IMR-90 (cell line): ENCODE measurements at regions not wholly inside any gene's neighbourhood (a gene's known extent, or its start where the extent isn't known, plus 50 kb on each side); places are given as distances from the start of the nearest gene placed in this dataset.

Experiments used
- ATAC-seq: fragments of 200-7000 bp; cut with Tn5 transposase; 2 replicates; pipeline ENCODE4 v1.9.1; 2020; ENCODE audit warnings: low read depth, mild to moderate bottlenecking, moderate library complexity
- BruUV-seq: library from RNA; stranded (reverse); fragments of 400-500 nt; replicated peaks from 2 replicates; lab custom pipeline; 2021; lab: Mats Ljungman, UMichigan
- CTCF ChIA-PET: fragments of 300-600 bp; formaldehyde crosslinking; extraction: SDS; loops from one replicate; lab custom pipeline; 2021; ENCODE audit warnings: antibody characterized with exemption; lab: Yijun Ruan, JAX
- POLR2A ChIA-PET: fragments of 300-600 bp; sonication (Branson Sonifier 250); formaldehyde crosslinking; loops from one replicate; lab custom pipeline; 2022; ENCODE audit warnings: antibody characterized with exemption; ENCODE audit not compliant: unreplicated experiment; lab: Charles Lee
- DNase-seq: peaks from one replicate; pipeline ENCODE4 v3.0.0; 2013
- H2AFZ ChIP-seq: replicated peaks from 2 replicates; pipeline ENCODE3; 2013; ENCODE audit warnings: low read length, mild to moderate bottlenecking; ENCODE audit not compliant: poor library complexity
- H2AK5ac ChIP-seq: 2 replicates; pipeline ENCODE4 v1.6.1; 2013; ENCODE audit warnings: low read depth, low read length, inconsistent platforms
- H2AK9ac ChIP-seq: replicated peaks from 2 replicates; pipeline ENCODE3; 2013; ENCODE audit warnings: mild to moderate bottlenecking, low read depth, low read length, moderate library complexity; ENCODE audit not compliant: poor library complexity
- H2BK120ac ChIP-seq: 2 replicates; pipeline ENCODE4 v1.6.1; 2013; ENCODE audit warnings: low read depth, low read length, inconsistent platforms
- H2BK15ac ChIP-seq: 3 replicates; pipeline ENCODE4 v1.6.1; 2013; ENCODE audit warnings: low read depth, low read length, inconsistent platforms
- H2BK20ac ChIP-seq: 2 replicates; pipeline ENCODE4 v1.6.1; 2013; ENCODE audit warnings: low read depth, mild to moderate bottlenecking, inconsistent platforms, low read length, moderate library complexity
- H2BK5ac ChIP-seq: 2 replicates; pipeline ENCODE4 v1.6.1; 2013; ENCODE audit warnings: mild to moderate bottlenecking, low read depth, low read length, inconsistent platforms; ENCODE audit not compliant: poor library complexity, severe bottlenecking
- H3K14ac ChIP-seq: replicated peaks from 2 replicates; pipeline ENCODE4 v1.6.1; 2013; ENCODE audit warnings: low read depth, low read length, inconsistent platforms
- H3K18ac ChIP-seq: 2 replicates; pipeline ENCODE4 v1.6.1; 2013; ENCODE audit warnings: low read depth, low read length, control low read depth
- H3K23ac ChIP-seq: 2 replicates; pipeline ENCODE4 v1.6.1; 2013; ENCODE audit warnings: low read depth, low read length, inconsistent platforms
- H3K27ac ChIP-seq: 2 replicates; pipeline ENCODE4 v1.5.1; 2013; ENCODE audit warnings: mild to moderate bottlenecking, control low read depth, low read length; ENCODE audit not compliant: insufficient read depth
- H3K27me3 ChIP-seq: 2 replicates; pipeline ENCODE4 v1.6.1; 2013; ENCODE audit warnings: low read length; ENCODE audit not compliant: control insufficient read depth, insufficient read depth
- H3K36me3 ChIP-seq: 2 replicates; pipeline ENCODE4 v1.6.1; 2013; ENCODE audit warnings: low read length, mixed read lengths; ENCODE audit not compliant: control insufficient read depth, insufficient read depth
- H3K4ac ChIP-seq: 2 replicates; pipeline ENCODE4 v1.6.1; 2013; ENCODE audit warnings: low read depth, low read length, inconsistent platforms
- H3K4me1 ChIP-seq: 2 replicates; pipeline ENCODE4 v1.6.1; 2013; ENCODE audit warnings: low read length, mixed read lengths; ENCODE audit not compliant: control insufficient read depth, insufficient read depth
- H3K4me2 ChIP-seq: 2 replicates; pipeline ENCODE4 v1.6.1; 2013; ENCODE audit warnings: low read depth, mild to moderate bottlenecking, control low read depth, low read length, moderate library complexity
- H3K4me3 ChIP-seq: 2 replicates; pipeline ENCODE4 v1.5.1; 2013; ENCODE audit warnings: low read depth, mild to moderate bottlenecking, control low read depth, low read length, moderate library complexity; ENCODE audit not compliant: insufficient read depth
- H3K56ac ChIP-seq: 2 replicates; pipeline ENCODE4 v1.6.1; 2013; ENCODE audit warnings: low read length, inconsistent platforms; ENCODE audit not compliant: insufficient read depth; ENCODE audit errors: extremely low read depth
- H3K79me1 ChIP-seq, 2 experiments: 2 replicates each; pipeline ENCODE4 v1.6.1; 2013; ENCODE audit warnings: low read length in 2 of 2, inconsistent platforms in 1 of 2, low read depth in 1 of 2
- H3K9ac ChIP-seq: 2 replicates; pipeline ENCODE4 v1.6.1; 2013; ENCODE audit warnings: low read depth, low read length, control low read depth
- H3K9me1 ChIP-seq: 2 replicates; pipeline ENCODE4 v1.6.1; 2013; ENCODE audit warnings: low read length, inconsistent platforms; ENCODE audit not compliant: insufficient read depth
- H3K9me3 ChIP-seq: 2 replicates; pipeline ENCODE4 v1.6.1; 2013; ENCODE audit warnings: low read length; ENCODE audit not compliant: control insufficient read depth, insufficient read depth
- H4K20me1 ChIP-seq: 2 replicates; pipeline ENCODE4 v1.6.1; 2013; ENCODE audit warnings: low read length, inconsistent platforms; ENCODE audit not compliant: insufficient read depth
- H4K5ac ChIP-seq: 2 replicates; pipeline ENCODE4 v1.6.1; 2013; ENCODE audit warnings: mild to moderate bottlenecking, low read depth, low read length, control low read depth
- H4K8ac ChIP-seq, 2 experiments: 2 replicates each; pipeline ENCODE4 v1.6.1; 2013; ENCODE audit warnings: low read depth in 2 of 2, low read length in 2 of 2, control low read depth in 1 of 2, inconsistent platforms in 1 of 2
- H4K91ac ChIP-seq: 2 replicates; pipeline ENCODE4 v1.6.1; 2013; ENCODE audit warnings: low read depth, low read length, inconsistent platforms; ENCODE audit not compliant: insufficient read depth
- BHLHE40 ChIP-seq: fragments of 150-350 bp; IDR thresholded peaks from 2 replicates; pipeline ENCODE4 v1.6.1; 2016; ENCODE audit warnings: mild to moderate bottlenecking, low read depth, low read length
- CHD1 ChIP-seq: IDR thresholded peaks from 2 replicates; pipeline ENCODE4 v1.6.1; 2012; ENCODE audit warnings: low read depth, low read length, improper control_type of control experiment
- FOS ChIP-seq: fragments of 150-350 bp; IDR thresholded peaks from 2 replicates; pipeline ENCODE4 v1.6.1; 2016; ENCODE audit warnings: low read depth, low read length
- MAFK ChIP-seq: IDR thresholded peaks from 2 replicates; pipeline ENCODE4 v1.6.1; 2012; ENCODE audit warnings: low read depth, low read length, improper control_type of control experiment
- MAZ ChIP-seq: IDR thresholded peaks from 2 replicates; pipeline ENCODE4 v1.6.1; 2012; ENCODE audit warnings: low read depth, mild to moderate bottlenecking, low read length, improper control_type of control experiment, moderate library complexity, borderline replicate concordance
- MXI1 ChIP-seq: IDR thresholded peaks from 2 replicates; pipeline ENCODE4 v1.6.1; 2012; ENCODE audit warnings: low read depth, mild to moderate bottlenecking, low read length, moderate library complexity, borderline replicate concordance
- RAD21 ChIP-seq: IDR thresholded peaks from 2 replicates; pipeline ENCODE4 v1.6.1; 2012; ENCODE audit warnings: low read length, improper control_type of control experiment
- RCOR1 ChIP-seq: IDR thresholded peaks from 2 replicates; pipeline ENCODE4 v1.6.1; 2012; ENCODE audit warnings: mild to moderate bottlenecking, low read length, improper control_type of control experiment; ENCODE audit not compliant: insufficient replicate concordance
- RFX5 ChIP-seq: IDR thresholded peaks from 2 replicates; pipeline ENCODE4 v1.8.0; 2012; ENCODE audit warnings: low read depth, mild to moderate bottlenecking, low read length, moderate library complexity
- WGBS, 2 experiments: methylation state at CpG; one replicate each; pipeline versions ENCODE4 v1.1.5 to v1.1.7; 2013; ENCODE audit warnings: missing lambda C conversion rate in 2 of 2; ENCODE audit not compliant: insufficient read length in 1 of 2; ENCODE audit errors: extremely low coverage in 2 of 2; 5-methylcytosine and 5-hydroxymethylcytosine counted together
- dilution Hi-C: fragments of 300-500 bp; cut with HindIII; formaldehyde crosslinking; loops from one replicate; pipeline ENCODE4 v1.14.3; 2018; ENCODE audit warnings: low sequenced_read_pairs; ENCODE audit not compliant: unreplicated experiment
- in situ Hi-C: fragments of 300-500 bp; cut with MboI; formaldehyde crosslinking; loops from 3 replicates; pipeline ENCODE4 v1.14.3; 2019; ENCODE audit warnings: low sequenced_read_pairs, inconsistent platforms, mixed read lengths
- intact Hi-C: fragments of 100-400 bp; cut with micrococcal nuclease; formaldehyde crosslinking; loops from 2 replicates; pipeline ENCODE4 v1.10.0; 2022
- TF ChIP-seq, protein P1 (sequence below): conservative IDR thresholded peaks from 2 replicates; pipeline ENCODE4 v1.5.1; 2012; ENCODE audit warnings: mild to moderate bottlenecking, low read depth, low read length, improper control_type of control experiment
- TF ChIP-seq, protein P2 (sequence below): fragments of 150-350 bp; IDR thresholded peaks from 2 replicates; pipeline ENCODE4 v1.6.1; 2017; ENCODE audit warnings: mild to moderate bottlenecking, antibody characterized with exemption, low read length, low read depth

DNA sequence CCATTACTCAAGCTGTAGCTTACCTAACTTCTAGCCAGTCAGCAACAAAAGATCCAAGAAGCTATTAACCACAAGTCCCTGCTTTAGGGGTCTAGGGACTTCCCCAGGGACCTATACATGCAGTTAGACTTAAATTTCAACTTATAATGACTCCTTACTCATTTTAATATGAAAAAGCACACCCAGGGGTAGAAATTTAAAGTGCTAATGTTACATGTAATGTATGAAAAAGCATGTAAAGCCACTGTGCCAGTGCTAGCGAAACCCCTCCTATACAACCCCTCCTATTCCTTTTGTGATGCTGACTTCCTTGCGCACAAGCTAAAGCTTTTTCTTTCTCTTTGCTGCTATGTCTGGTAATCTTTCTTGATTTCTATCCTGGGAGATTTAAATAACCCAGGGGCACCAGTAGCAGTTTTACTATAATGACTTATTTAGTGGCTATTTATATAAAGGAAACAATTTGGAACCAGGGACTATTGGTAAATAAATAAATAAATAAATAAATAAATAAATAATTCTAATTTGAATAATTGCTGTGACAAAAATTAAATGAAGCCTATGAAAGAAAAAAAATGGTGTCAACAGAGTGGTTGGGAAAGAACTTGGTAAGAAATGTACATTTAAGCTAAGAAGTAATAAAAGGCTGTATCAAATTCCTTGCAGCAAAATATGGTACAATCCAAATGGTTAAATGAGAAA lies 110.5 kb upstream of the MAGI2 start:
- intact Hi-C loops: no loop called here
- Histone ChIP-seq H3K4me3 (no peak overlapping the region), H3K4me2 (no peak overlapping the region), H3K79me1 (no peaks in the 10 kb centered on the region), H3K4ac (no peak overlapping the region), H3K36me3 (no peaks in the 10 kb centered on the region), H3K27me3 (no peaks in the 10 kb centered on the region), H3K23ac (no peak overlapping the region), H3K9me1 (no peaks in the 10 kb centered on the region), H2AK5ac (no peak overlapping the region), H2AFZ (no peak overlapping the region), H4K91ac (no peak overlapping the region), H4K5ac (no peak overlapping the region), H3K18ac (no peak overlapping the region), H2BK20ac (no peak overlapping the region), H2AK9ac (no peak overlapping the region), H3K4me1 (peaks cover 2% of the 10 kb centered on the region; the same call in 1 of the 2 replicates), H3K9ac (no peak overlapping the region), H4K20me1 (no peaks in the 10 kb centered on the region), H2BK120ac (no peak overlapping the region), H3K56ac (no peak overlapping the region), H2BK15ac (no peak overlapping the region), H4K8ac (no peak overlapping the region), H3K27ac (no peak overlapping the region), H3K9me3 (no peaks in the 10 kb centered on the region), H3K14ac (no peak overlapping the region), H2BK5ac (no peak overlapping the region)
- dilution Hi-C loops: no loop called here
- no CpG with 5 or more reads among the region's 2 CpGs for WGBS, 2 experiments
- in situ Hi-C loops: no loop called here
- ChIA-PET POLR2A (no interaction called here), CTCF (no interaction called here)
- TF ChIP-seq CHD1 (no peak), MAZ (no peak), BHLHE40 (no peak), FOS (no peak), RAD21 (no peak), MAFK (no peak), MXI1 (no peak), RCOR1 (no peak), RFX5 (no peak)
- TF ChIP-seq, protein P1, sequence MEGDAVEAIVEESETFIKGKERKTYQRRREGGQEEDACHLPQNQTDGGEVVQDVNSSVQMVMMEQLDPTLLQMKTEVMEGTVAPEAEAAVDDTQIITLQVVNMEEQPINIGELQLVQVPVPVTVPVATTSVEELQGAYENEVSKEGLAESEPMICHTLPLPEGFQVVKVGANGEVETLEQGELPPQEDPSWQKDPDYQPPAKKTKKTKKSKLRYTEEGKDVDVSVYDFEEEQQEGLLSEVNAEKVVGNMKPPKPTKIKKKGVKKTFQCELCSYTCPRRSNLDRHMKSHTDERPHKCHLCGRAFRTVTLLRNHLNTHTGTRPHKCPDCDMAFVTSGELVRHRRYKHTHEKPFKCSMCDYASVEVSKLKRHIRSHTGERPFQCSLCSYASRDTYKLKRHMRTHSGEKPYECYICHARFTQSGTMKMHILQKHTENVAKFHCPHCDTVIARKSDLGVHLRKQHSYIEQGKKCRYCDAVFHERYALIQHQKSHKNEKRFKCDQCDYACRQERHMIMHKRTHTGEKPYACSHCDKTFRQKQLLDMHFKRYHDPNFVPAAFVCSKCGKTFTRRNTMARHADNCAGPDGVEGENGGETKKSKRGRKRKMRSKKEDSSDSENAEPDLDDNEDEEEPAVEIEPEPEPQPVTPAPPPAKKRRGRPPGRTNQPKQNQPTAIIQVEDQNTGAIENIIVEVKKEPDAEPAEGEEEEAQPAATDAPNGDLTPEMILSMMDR: no peak
- TF ChIP-seq, protein P2, sequence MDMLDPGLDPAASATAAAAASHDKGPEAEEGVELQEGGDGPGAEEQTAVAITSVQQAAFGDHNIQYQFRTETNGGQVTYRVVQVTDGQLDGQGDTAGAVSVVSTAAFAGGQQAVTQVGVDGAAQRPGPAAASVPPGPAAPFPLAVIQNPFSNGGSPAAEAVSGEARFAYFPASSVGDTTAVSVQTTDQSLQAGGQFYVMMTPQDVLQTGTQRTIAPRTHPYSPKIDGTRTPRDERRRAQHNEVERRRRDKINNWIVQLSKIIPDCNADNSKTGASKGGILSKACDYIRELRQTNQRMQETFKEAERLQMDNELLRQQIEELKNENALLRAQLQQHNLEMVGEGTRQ: no peak
- ATAC-seq: no peak
- BruUV-seq: no TSS peak
- no peak for DNase-seq
